ENCODE measurements at regions not wholly inside any gene's neighbourhood (a gene's known extent, or its start where the extent isn't known, plus 50 kb on each side); places are given as distances from the start of the nearest gene placed in this dataset.
"Not testable (repeated sequence)": the region's sequence is repeated elsewhere in the genome, so short reads cannot be mapped to it uniquely, and the experiment has no call there.

- peak; percentile 0 for DNase-seq
Observed at GRCh38 chr9:65223986-65224385, 61.0 kb downstream of the FOXD4L5 start.

GRCh38 chr9:65208834-65209233, 76.2 kb downstream of the FOXD4L5 start:
- DNase-seq = not testable (repeated sequence)

GRCh38 chr9:65207273-65207672, 77.7 kb downstream of the FOXD4L5 start:
- DNase-seq = not testable (repeated sequence)

DNA sequence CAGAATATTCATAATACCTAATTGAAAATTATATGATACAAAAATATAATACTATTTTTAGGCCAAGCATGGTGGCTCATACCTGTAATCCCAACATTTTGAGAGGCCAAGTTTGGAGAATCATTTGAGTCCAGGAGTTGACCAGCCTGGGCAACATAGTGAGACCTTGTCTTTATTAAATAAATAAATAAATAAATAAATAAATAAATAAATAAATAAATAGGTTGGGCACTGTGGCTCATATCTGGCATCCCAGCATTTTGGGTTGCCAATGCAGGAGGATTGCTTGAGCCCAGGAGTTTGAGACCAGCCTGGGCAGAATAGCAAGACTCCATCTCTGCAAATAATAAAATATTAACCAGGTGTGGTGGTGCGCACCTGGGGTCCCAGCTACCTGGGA, 79.2 kb downstream of the FOXD4L5 start:
- DNase-seq = not testable (repeated sequence)

GRCh38 chr9:65195781-65196180, 89.2 kb downstream of the FOXD4L5 start:
- DNase-seq = not testable (repeated sequence)

GRCh38 chr9:65155937-65156336, 129.1 kb downstream of the FOXD4L5 start:
- not testable (repeated sequence) for DNase-seq
